ENCODE measurements at regions not wholly inside any gene's neighbourhood (a gene's known extent, or its start where the extent isn't known, plus 50 kb on each side); places are given as distances from the start of the nearest gene placed in this dataset.

GRCh38 chr6:166684170-166684569, 57.1 kb upstream of the RPS6KA2 start:
- TF ChIP-seq CTCF (IDR thresholded peaks at IDR 0.05; ENCODE audit: extremely low read depth in 1 of 2, insufficient read depth in 1 of 2, low read depth in 1 of 2, low read length in 2 of 2) (no peak), EZH2 (IDR thresholded peaks at IDR 0.05; ENCODE audit: borderline replicate concordance, low read depth, low read length, severe bottlenecking) (no peak), POLR2A (IDR thresholded peaks at IDR 0.05; ENCODE audit: low read depth, low read length) (no peak), MYC (IDR thresholded peaks at IDR 0.05; ENCODE audit: low read depth, low read length) (no peak), POLR2AphosphoS5 (IDR thresholded peaks at IDR 0.05; ENCODE audit: insufficient read depth, low read depth, low read length) (no peak), JUN (IDR thresholded peaks at IDR 0.05; ENCODE audit: borderline replicate concordance, insufficient read depth, insufficient read length, low read depth) (no peak), MAX (IDR thresholded peaks at IDR 0.05; ENCODE audit: insufficient read depth, insufficient read length) (no peak)

All from endothelial cell of umbilical vein (primary cell).